Raji (cell line): ENCODE measurements at regions not wholly inside any gene's neighbourhood (a gene's known extent, or its start where the extent isn't known, plus 50 kb on each side); places are given as distances from the start of the nearest gene placed in this dataset.

Experiments
- POLR2A ChIP-seq: IDR thresholded peaks from 2 replicates; pipeline ENCODE4 v1.6.1; 2011; ENCODE audit warnings: low read depth, low read length, control low read depth; ENCODE audit not compliant: insufficient read depth

DNA sequence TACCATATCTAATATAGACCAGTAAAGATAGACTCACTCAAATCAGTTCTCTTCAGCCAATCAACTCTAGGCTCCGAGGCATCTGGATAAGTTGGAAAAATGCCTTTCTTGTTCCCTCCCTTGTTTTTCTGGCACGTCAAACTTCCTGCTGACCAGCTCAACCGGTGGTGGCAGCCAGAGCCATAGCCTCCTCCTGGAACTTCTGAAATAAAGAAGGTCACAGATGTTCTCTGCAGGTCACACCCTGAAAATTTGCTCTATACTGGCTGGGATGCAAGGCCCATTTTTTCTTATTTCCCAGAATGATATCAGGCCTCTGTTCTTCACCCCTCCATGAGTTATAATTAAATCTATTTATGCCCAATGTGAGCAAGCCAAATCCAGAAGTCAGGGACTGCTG lies 81.9 kb downstream of the BMP4 start:
- no peak for TF ChIP-seq POLR2A

GRCh38 chr14:53872681-53873089 lies 83.9 kb downstream of the BMP4 start:
- TF ChIP-seq POLR2A = no peak

DNA sequence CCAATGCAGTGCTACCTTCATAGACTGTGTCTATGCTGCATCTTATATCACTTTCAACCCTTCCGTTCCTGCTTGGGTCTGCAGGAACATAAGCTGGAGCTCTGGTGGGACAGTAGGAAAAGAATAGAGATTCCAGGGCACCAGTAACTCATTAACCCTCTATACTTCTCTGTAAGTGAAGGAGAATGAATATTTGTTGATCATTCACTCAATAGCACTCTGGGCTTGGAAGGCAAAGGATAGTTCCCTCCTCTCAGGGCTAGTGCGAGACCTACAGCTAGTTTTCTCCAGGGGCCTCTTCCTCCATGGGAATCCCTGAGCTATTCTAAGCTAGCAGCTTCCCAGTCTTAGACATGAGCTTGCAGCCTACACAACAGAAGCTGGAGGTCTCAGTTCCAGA lies 84.7 kb downstream of the BMP4 start:
- no peak for TF ChIP-seq POLR2A

GRCh38 chr14:53871011-53871410 lies 85.6 kb downstream of the BMP4 start:
- TF ChIP-seq POLR2A = no peak

DNA sequence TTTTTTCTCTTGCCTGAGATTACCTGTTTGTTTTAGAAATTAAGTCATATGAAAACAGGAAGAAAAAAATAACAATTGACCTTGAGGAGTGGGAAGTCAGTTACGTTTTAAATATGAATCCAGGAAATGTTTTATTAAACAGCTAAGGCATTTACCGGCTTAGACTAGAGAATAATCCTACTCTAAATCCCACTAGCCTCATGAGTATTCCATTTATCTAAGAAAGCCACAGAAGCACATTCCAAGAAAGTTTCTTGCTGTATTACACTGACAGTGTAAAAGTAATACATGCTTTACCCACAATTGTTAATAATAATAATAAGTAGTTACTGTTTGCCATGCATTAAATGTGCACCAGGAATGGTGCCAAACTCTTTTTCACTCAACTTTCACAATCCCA lies 90.9 kb downstream of the BMP4 start:
- no peak for TF ChIP-seq POLR2A

- no peak for TF ChIP-seq POLR2A
These were observed 94.8 kb downstream of the BMP4 start for GRCh38 chr14:53861781-53862180.

GRCh38 chr14:53858345-53858684 lies 98.3 kb downstream of the BMP4 start:
- TF ChIP-seq POLR2A = no peak

DNA sequence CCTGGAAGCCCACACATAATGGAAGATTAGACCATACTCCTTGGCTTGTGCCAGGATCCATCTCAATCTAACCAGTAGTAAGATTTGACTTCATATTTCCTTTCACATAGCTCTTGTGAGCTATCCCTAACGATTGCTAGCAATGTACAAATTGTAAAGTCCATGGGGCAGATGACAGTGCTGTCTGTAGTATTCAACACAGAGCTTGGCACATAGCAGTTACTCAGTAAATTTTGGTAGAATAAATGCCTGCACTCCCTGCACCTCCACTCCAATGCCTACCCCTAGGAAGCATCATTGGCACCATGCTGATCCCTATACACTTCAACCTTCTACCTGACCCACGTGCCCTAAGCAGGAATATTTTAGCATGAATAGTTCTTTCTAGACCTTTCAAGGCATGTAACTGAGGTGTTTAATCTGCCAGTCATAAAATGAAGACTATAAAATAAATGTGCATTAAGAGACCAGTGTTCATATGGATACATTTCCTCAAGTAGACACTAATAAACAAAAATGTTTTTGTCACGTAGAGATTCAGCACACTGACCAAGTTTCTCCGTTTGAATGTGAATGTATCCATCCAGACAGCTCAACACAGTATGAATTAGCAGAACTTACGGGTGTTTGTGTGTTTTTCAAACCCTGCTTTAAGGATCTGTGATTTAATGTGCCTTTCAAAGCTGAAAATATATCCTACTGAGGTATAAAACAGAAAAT lies 98.8 kb downstream of the BMP4 start:
- TF ChIP-seq POLR2A = no peak

GRCh38 chr14:53855574-53855973 lies 101.1 kb downstream of the BMP4 start:
- no peak for TF ChIP-seq POLR2A

DNA sequence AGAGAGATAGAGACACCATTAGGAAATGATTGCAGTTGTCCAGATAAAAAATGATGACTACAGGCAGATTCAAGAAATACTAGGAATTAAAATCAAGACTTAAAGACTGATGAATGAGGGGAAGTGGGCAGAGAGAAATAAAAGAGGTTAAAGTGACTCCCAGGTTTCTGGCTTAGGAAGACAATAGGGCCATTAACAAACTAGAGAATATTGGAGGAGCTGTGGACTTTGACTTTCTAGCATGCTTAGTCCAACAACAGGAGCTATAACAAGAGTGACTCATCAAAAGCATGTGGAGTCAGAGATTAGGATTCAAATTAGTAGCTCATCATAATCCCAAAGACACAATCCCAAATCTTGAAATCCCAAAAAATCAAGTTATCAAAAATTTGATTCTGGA lies 101.5 kb downstream of the BMP4 start:
- TF ChIP-seq POLR2A = no peak

GRCh38 chr14:53851394-53852090 lies 105.1 kb downstream of the BMP4 start:
- no peak for TF ChIP-seq POLR2A

DNA sequence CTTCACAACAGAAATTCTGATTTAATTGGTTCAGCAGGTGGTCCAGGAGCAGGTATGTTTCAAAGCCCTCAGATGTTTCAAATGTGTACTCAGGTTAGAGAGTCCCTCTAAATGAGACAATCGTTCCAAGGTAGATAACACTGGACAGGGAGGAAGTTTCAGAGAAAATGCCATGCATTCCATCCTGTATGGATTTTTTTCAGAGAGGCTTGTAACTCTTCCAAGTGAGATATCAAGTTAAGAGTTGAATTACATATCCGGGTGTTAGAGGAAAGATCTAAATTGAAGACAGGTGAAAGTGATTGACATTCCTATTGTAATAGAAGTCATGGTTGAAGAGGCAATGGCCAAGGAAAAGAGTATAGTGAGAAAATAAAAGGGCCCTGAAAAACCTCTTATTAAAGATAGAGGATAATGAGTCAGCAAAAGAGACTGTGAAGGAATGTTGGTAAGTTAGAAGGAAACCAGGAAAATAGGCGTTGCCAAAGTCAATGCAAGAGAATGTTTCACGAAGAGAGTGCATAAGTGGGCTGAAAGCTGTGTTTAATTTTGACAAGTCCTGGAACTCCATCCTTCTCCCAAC lies 105.8 kb downstream of the BMP4 start:
- TF ChIP-seq POLR2A = no peak

GRCh38 chr14:53849549-53849948 lies 107.1 kb downstream of the BMP4 start:
- TF ChIP-seq POLR2A = no peak

DNA sequence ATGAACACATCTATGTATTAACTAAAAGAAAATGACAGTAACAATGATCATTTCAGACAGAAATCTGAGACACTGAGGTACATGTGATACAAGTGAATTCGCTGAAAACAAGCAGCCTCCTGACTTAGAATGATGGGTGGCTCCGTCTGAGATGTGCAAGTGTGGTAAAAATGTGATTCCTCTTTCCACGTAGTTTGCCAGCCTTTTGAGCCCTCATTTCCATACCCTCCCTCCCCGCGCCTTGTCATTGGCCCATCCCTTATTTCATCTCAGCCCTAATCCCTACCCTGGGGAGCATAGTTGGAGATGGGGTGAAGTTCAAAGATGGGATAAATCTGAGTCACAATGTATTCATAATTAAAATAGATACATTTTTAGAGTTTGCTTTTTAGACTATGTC lies 107.8 kb downstream of the BMP4 start:
- TF ChIP-seq POLR2A = no peak

- no peak for TF ChIP-seq POLR2A
These were observed 108.7 kb downstream of the BMP4 start for GRCh38 chr14:53847881-53848280.

DNA sequence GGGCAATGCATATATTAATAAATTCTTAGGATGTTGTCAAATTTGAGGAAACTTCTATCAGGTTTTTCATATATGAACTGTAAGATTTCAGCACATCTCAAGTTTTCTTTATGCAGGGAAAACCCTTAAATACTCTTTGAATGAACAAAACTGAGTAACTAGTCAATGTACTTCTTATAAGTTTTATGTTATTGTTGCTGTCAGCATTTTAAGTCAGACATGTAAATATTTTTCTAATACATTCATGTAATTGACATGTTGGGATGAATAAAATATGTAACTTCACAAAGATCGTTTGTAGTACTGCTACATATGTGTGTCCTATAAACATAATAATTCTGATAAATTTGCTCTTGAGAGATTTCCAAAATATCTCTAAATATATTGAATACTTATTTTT lies 109.6 kb downstream of the BMP4 start:
- TF ChIP-seq POLR2A = no peak

GRCh38 chr14:53845813-53846693 lies 110.6 kb downstream of the BMP4 start:
- no peak for TF ChIP-seq POLR2A
